ENCODE measurements at regions not wholly inside any gene's neighbourhood (a gene's known extent, or its start where the extent isn't known, plus 50 kb on each side); places are given as distances from the start of the nearest gene placed in this dataset.

GRCh38 chr10:118128675-118129074, 81.9 kb upstream of the RAB11FIP2 start:
- no peak for TF ChIP-seq TAF1 (IDR thresholded peaks at IDR 0.05; ENCODE audit: borderline replicate concordance, low read depth, low read length)
- TF ChIP-seq POLR2A (IDR thresholded peaks at IDR 0.05; ENCODE audit: low read depth, low read length): no peak
